ENCODE measurements at regions not wholly inside any gene's neighbourhood (a gene's known extent, or its start where the extent isn't known, plus 50 kb on each side); places are given as distances from the start of the nearest gene placed in this dataset.

GRCh38 chr10:130801784-130802183 is 509.7 kb downstream of the TCERG1L start:
- TF ChIP-seq, protein P1, sequence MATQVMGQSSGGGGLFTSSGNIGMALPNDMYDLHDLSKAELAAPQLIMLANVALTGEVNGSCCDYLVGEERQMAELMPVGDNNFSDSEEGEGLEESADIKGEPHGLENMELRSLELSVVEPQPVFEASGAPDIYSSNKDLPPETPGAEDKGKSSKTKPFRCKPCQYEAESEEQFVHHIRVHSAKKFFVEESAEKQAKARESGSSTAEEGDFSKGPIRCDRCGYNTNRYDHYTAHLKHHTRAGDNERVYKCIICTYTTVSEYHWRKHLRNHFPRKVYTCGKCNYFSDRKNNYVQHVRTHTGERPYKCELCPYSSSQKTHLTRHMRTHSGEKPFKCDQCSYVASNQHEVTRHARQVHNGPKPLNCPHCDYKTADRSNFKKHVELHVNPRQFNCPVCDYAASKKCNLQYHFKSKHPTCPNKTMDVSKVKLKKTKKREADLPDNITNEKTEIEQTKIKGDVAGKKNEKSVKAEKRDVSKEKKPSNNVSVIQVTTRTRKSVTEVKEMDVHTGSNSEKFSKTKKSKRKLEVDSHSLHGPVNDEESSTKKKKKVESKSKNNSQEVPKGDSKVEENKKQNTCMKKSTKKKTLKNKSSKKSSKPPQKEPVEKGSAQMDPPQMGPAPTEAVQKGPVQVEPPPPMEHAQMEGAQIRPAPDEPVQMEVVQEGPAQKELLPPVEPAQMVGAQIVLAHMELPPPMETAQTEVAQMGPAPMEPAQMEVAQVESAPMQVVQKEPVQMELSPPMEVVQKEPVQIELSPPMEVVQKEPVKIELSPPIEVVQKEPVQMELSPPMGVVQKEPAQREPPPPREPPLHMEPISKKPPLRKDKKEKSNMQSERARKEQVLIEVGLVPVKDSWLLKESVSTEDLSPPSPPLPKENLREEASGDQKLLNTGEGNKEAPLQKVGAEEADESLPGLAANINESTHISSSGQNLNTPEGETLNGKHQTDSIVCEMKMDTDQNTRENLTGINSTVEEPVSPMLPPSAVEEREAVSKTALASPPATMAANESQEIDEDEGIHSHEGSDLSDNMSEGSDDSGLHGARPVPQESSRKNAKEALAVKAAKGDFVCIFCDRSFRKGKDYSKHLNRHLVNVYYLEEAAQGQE (IDR thresholded peaks at IDR 0.05; ENCODE audit: insufficient replicate concordance, low read depth): no peak
- TF ChIP-seq SPI1 (IDR thresholded peaks at IDR 0.05; ENCODE audit: borderline replicate concordance, low read depth) (no peak), POLR2AphosphoS5 (IDR thresholded peaks at IDR 0.05; ENCODE audit: low read depth) (no peak), CTCF (IDR thresholded peaks at IDR 0.05; ENCODE audit: insufficient read depth, low read length) (no peak), GABPA (IDR thresholded peaks at IDR 0.05; ENCODE audit: low read depth) (no peak)
- no peak for DNase-seq (ENCODE audit: low read depth in 1 of 2, low spot score in 1 of 2)
- no peak overlapping the region for H3K27ac ChIP-seq (replicated peaks)
- H3K4me3 ChIP-seq (replicated peaks; ENCODE audit: insufficient read depth, low read length): no peak overlapping the region
- H3K27me3 ChIP-seq (ENCODE audit: insufficient read depth, poor library complexity, severe bottlenecking): no peaks in the 10 kb centered on the region

- no peak overlapping the region for H3K4me3 ChIP-seq (replicated peaks; ENCODE audit: insufficient read depth, low read length)
- no peak overlapping the region for H3K27ac ChIP-seq (replicated peaks)
- TF ChIP-seq GABPA (IDR thresholded peaks at IDR 0.05; ENCODE audit: low read depth): no peak
- no peak for TF ChIP-seq POLR2AphosphoS5 (IDR thresholded peaks at IDR 0.05; ENCODE audit: low read depth)
- TF ChIP-seq, protein P1 (IDR thresholded peaks at IDR 0.05; ENCODE audit: insufficient replicate concordance, low read depth): no peak
- TF ChIP-seq SPI1 (IDR thresholded peaks at IDR 0.05; ENCODE audit: borderline replicate concordance, low read depth): no peak
- no peak for TF ChIP-seq CTCF (IDR thresholded peaks at IDR 0.05; ENCODE audit: insufficient read depth, low read length)
- DNase-seq (ENCODE audit: low read depth in 1 of 2, low spot score in 1 of 2): no peak
- H3K27me3 ChIP-seq (ENCODE audit: insufficient read depth, poor library complexity, severe bottlenecking): no peaks in the 10 kb centered on the region
Observed at GRCh38 chr10:130802301-130802700, 509.2 kb downstream of the TCERG1L start.

- no peak for DNase-seq (ENCODE audit: low read depth in 1 of 2, low spot score in 1 of 2)
- H3K27ac ChIP-seq (replicated peaks): no peak overlapping the region
- no peak overlapping the region for H3K4me3 ChIP-seq (replicated peaks; ENCODE audit: insufficient read depth, low read length)
- no peak for TF ChIP-seq GABPA (IDR thresholded peaks at IDR 0.05; ENCODE audit: low read depth)
- no peak for TF ChIP-seq POLR2AphosphoS5 (IDR thresholded peaks at IDR 0.05; ENCODE audit: low read depth)
- TF ChIP-seq, protein P1 (IDR thresholded peaks at IDR 0.05; ENCODE audit: insufficient replicate concordance, low read depth): no peak
- no peak for TF ChIP-seq CTCF (IDR thresholded peaks at IDR 0.05; ENCODE audit: insufficient read depth, low read length)
- TF ChIP-seq SPI1 (IDR thresholded peaks at IDR 0.05; ENCODE audit: borderline replicate concordance, low read depth): no peak
- H3K27me3 ChIP-seq (ENCODE audit: insufficient read depth, poor library complexity, severe bottlenecking): no peaks in the 10 kb centered on the region
Observed at GRCh38 chr10:130804281-130804680, 507.2 kb downstream of the TCERG1L start.
